ENCODE measurements at regions not wholly inside any gene's neighbourhood (a gene's known extent, or its start where the extent isn't known, plus 50 kb on each side); places are given as distances from the start of the nearest gene placed in this dataset.

DNA sequence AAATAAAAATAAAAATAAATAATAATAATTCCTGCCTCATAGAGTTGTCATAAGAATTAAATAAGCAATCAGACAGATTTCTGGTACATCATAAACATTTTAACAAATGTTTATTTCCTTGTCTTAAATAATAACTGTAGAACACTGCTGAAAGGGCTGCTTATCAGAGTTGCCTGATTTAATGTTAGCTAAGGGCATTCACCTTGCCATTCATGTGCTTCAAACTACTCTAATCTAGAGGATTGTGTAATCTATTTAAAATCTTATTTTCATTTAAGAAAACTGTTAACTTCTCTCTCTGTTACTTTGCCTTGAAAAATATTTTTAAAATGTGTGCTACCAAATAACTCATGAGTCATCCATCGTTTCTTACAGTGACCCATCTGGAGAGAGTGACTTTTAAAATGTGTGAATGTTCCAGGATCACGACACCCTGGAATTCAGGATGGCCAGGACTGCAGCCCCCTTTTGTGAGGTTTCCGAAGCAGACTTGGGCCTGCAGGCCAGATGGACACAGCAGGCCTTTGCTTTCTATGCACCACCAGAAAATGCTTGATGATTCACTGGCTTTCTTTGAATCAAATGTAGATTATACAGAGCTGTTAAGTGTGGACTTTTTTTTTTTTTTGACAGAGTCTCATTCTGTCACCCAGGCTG is 109.1 kb upstream of the TNS3 start:
- DNase-seq: no peak

- no peak for DNase-seq
These were observed 107.6 kb upstream of the TNS3 start for GRCh38 chr7:47689558-47689957.

GRCh38 chr7:47688311-47689100 is 106.6 kb upstream of the TNS3 start:
- DNase-seq: no peak

- no peak for DNase-seq
These were observed 103.9 kb upstream of the TNS3 start for GRCh38 chr7:47685712-47686376.

GRCh38 chr7:47685151-47685550 is 103.2 kb upstream of the TNS3 start:
- DNase-seq: no peak

- DNase-seq: no peak
These were observed 102.8 kb upstream of the TNS3 start for GRCh38 chr7:47684728-47685127.

- DNase-seq: no peak
These were observed 101.6 kb upstream of the TNS3 start for GRCh38 chr7:47683485-47683898.

DNA sequence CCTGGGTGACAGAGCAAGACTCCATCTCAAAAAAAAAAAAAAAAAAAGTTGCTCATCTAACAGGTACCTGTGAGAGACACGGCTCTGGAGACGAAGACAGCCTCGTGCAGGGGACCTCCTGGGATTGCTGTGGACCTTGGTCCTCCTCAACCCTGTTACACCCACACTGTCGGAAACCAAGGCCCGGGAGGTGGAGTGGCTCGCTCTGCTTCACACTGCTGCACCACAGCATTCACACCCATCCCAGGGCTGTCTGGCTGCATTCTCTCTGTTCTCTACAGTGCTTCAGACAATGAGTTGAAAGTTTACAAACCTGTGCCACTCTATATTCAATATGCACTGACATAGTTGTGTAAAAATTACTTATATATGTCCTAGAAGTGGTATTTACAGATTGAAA is 101.0 kb upstream of the TNS3 start:
- DNase-seq: no peak

DNA sequence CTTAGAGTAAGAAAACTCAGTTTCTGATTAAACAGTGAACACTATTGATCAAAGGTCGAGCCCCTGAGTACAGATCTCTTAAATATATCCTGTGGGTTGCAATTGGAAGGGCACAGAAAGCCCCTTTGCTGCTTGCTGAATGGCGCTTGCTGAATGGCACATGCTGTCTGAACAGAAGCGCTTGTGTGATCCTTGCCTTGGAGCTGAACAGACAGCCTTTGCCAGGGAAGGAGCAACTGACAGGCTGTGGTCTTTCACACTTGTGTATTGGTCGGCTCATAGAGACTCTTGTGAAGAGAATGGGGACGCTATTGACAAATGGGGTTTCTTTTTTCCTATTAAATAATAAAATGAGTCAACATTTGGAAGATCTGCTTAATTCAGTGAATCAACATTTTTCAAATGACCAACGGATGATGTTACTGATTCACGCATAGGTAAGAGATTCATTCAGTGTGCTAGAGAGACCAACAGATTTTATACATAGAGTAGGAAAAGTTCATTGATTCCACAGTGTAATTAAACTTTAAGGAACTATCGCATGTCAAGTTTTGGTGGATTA is 99.4 kb upstream of the TNS3 start:
- no peak for DNase-seq

DNA sequence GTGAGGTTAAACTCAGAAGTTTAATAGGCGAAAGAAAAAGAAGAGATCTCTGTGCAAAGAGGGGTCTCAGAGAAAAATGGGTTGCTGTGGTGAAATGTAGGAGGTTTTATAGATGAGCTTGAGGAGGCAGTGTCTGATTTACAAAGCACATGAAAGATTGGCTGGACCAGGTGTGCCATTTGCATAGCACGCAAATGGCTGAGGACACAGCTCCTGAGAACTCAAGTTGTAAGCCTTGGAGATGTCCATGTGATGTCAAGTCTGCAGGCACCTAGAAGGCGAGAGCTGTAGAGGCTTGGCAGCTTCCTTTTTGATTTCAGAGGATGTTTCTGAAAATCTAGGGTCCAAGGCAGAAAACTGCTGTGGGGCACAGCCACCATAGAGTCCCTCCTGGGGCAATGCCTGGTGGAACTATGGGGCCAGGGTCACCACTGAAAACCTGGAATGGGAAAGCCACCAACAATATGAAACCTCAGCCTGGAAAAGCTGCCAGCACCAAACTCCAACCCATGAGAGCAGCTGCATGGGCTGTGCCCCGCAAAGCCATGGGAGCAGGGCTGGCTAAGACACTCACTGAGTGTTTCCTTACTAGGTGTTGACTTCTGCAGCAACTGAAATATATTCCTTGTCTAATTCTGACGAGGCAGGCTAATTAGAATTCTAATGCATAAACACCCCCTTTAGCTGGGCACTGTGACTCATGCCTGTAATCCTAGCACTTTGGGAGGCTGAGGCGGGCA is 96.9 kb upstream of the TNS3 start:
- DNase-seq: no peak

DNA sequence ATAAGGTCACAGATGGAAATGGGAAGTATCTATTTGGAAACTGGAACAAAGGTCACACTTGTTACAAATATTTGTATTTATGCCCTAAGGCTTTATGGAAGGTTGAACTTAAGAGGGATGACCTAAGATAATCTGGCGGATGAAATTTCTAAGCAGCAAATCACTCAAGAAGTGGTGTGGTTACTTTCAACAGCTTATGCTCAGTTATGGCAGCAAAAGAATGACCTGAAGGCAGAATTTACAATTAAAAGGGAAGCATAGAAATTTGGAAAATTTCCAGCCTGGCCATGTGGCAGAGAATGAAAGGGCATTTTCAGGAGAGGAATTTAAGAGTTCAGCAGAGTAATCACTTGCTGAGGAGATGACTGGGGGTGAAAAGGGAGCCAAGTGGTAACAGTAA is 95.8 kb upstream of the TNS3 start:
- no peak for DNase-seq

DNA sequence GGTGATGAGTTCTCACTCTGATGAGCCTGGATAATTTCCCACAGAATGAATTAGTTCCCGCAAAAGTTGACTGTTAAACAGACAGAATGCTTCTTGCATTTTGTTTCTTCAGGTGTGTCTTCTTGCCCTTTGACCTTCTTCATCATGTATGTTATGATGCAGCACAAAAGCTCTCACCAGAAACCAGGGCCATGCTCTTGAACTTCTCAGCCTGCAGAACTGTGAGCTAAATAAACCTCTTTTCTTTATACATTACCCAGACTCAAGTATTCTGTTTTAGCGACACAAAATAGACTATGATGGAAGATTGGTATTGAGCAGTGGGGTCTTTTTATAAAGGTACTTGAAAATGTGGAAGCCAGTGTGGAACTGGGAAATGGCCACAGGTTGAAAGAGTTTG is 95.2 kb upstream of the TNS3 start:
- no peak for DNase-seq

- no peak for DNase-seq
These were observed 91.1 kb upstream of the TNS3 start for GRCh38 chr7:47672977-47673381.

GRCh38 chr7:47672271-47672791 is 90.4 kb upstream of the TNS3 start:
- no peak for DNase-seq

GRCh38 chr7:47671358-47671757 is 89.4 kb upstream of the TNS3 start:
- no peak for DNase-seq

DNA sequence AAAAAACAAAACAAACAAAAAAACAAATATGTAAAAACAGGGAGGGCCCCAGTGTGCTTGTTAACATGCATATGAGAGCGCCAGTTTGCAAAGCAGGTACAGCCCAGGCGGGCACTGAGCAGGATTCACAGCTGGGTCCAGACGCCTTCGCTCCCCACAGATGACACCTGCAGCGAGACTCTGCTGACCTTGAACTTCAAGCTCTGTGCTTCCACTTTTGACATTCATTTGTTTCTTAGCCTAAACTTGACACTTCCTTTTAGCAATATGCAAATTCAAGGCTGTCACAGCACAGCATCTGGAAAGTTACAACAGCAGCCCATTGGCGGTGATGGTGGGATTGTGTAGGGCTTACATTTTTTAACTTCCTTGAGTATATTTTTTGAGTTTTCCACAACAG is 88.8 kb upstream of the TNS3 start:
- DNase-seq: peak in 1 of 2 donors; percentile 67

DNA sequence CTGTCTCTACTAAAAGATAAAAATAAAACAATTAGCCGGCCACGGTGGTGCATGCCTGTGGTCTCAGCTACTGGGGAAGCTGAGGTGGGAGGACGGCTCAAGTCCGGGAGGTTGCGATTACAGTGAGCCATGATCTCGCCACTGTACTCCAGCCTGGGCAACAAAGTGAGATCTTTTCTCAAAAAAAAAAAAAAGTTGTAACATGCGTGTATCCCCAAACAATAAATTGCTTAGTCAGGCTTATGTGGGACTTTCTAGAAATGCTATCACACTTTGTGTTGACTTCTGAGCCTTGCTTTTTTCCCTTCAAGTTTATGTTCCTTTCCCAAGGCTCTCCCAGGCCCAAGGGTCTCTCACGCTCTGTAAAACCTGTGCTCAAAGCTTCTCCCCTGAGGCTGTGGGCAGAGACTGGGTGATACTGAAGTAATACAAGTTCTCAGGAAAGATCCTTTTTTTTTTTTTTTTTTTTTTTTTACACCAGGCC is 88.0 kb upstream of the TNS3 start:
- DNase-seq: no peak

- peak; percentile 17 to 77 for DNase-seq
These were observed 87.4 kb upstream of the TNS3 start for GRCh38 chr7:47669178-47669891.

GRCh38 chr7:47666164-47666862 is 84.4 kb upstream of the TNS3 start:
- DNase-seq: no peak

GRCh38 chr7:47664650-47665195 is 82.8 kb upstream of the TNS3 start:
- no peak for DNase-seq

- DNase-seq: no peak
These were observed 81.9 kb upstream of the TNS3 start for GRCh38 chr7:47663851-47664250.

All from CD4-positive, alpha-beta T cell treated with Interferon alpha-2 for 1 hour (primary cell).